Testis (tissue), 2 donors: ENCODE measurements at regions not wholly inside any gene's neighbourhood (a gene's known extent, or its start where the extent isn't known, plus 50 kb on each side); places are given as distances from the start of the nearest gene placed in this dataset.

ENCODE experiments used
- DNase-seq: peaks from one replicate; pipeline ENCODE4 v3.0.0-alpha.2; 2019
- H3K27ac ChIP-seq, 2 donors: fragments of 200-600 bp; sonication (generic); one replicate each; pipeline ENCODE4 v1.5.1; 2019
- H3K27me3 ChIP-seq: fragments of 200-600 bp; sonication (generic); one replicate; pipeline ENCODE4 v1.5.1; 2019
- H3K36me3 ChIP-seq: fragments of 200-600 bp; sonication (generic); one replicate; pipeline ENCODE4 v1.5.1; 2017; ENCODE audit warnings: low read depth; ENCODE audit errors: missing control alignments
- H3K4me1 ChIP-seq: fragments of 200-600 bp; sonication (generic); one replicate; pipeline ENCODE4 v1.5.1; 2019
- H3K4me3 ChIP-seq, 2 donors: fragments of 200-600 bp; sonication (generic); one replicate each; pipeline ENCODE4 v1.5.1; 2017 to 2019
- H3K9me3 ChIP-seq: fragments of 200-600 bp; sonication (generic); one replicate; pipeline ENCODE4 v1.5.1; 2017
- CTCF ChIP-seq, 3 experiments: fragments of 450-650 bp in 2 of 3; fragments of 200-600 bp in 1 of 3; sonication (generic) in 1 of 3; IDR thresholded peaks; one replicate each; pipeline ENCODE4 v1.5.1; 2016 to 2019; ENCODE audit warnings: antibody characterized with exemption in 3 of 3, mild to moderate bottlenecking in 2 of 3, moderate library complexity in 1 of 3
- POLR2A ChIP-seq: fragments of 450-650 bp; IDR thresholded peaks from one replicate; pipeline ENCODE4 v1.6.1; 2017; ENCODE audit warnings: antibody characterized with exemption, mild to moderate bottlenecking, moderate library complexity
- WGBS, 2 donors: methylation state at CpG; one replicate each; pipeline ENCODE4 v1.1.5; 2018; 5-methylcytosine and 5-hydroxymethylcytosine counted together
- intact Hi-C: fragments of 100-400 bp; cut with DNase I; formaldehyde crosslinking; loops from one replicate; pipeline ENCODE4 v1.15.1; 2023; ENCODE audit warnings: low total_unique reads

- TF ChIP-seq POLR2A (no peak), CTCF (IDR thresholded peaks at IDR 0.05) (no peak)
- no peak overlapping the region for H3K27ac ChIP-seq
- H3K4me1 ChIP-seq = no peaks in the 10 kb centered on the region
- no peaks in the 10 kb centered on the region for H3K36me3 ChIP-seq
- no peak overlapping the region for H3K4me3 ChIP-seq
- no peaks in the 10 kb centered on the region for H3K27me3 ChIP-seq
- DNase-seq = no peak
- H3K9me3 ChIP-seq = no peaks in the 10 kb centered on the region
- WGBS, 2 donors = 83 to 98% methylated on average over 3 of the region's 3 CpGs
- intact Hi-C loops = no loop called here
These were observed 127.2 kb downstream of the CDC5L start for GRCh38 chr6:44514576-44515193.

DNA sequence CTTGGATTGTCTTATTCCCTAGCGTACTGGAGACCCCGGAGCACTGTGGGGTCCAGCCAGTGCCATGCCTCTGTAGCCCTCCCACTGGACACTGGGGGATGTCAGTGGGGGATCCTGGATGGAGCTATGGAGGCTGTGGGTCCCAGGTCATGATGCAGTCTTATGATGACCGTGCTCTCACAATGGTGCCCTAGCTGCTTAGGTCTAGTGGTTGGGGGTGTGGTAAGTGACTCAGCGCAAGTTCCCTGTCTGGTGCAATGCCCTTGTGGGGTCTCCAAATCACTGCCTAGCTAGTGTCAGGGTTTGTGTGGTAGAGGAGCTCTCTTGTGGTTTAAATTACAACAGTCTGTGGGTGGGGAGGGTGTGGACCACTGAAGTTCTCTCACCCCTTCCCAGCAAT, 135.4 kb downstream of the CDC5L start:
- intact Hi-C loops = no loop called here
- TF ChIP-seq CTCF (IDR thresholded peaks at IDR 0.05) (no peak), POLR2A (no peak)
- H3K9me3 ChIP-seq = no peaks in the 10 kb centered on the region
- H3K4me1 ChIP-seq = no peaks in the 10 kb centered on the region
- no peak overlapping the region for H3K4me3 ChIP-seq
- no peak for DNase-seq
- H3K27me3 ChIP-seq = no peaks in the 10 kb centered on the region
- H3K27ac ChIP-seq = no peak overlapping the region
- 86 to 95% methylated on average over 4 of the region's 4 CpGs for WGBS, 2 donors
- H3K36me3 ChIP-seq = no peaks in the 10 kb centered on the region

DNA sequence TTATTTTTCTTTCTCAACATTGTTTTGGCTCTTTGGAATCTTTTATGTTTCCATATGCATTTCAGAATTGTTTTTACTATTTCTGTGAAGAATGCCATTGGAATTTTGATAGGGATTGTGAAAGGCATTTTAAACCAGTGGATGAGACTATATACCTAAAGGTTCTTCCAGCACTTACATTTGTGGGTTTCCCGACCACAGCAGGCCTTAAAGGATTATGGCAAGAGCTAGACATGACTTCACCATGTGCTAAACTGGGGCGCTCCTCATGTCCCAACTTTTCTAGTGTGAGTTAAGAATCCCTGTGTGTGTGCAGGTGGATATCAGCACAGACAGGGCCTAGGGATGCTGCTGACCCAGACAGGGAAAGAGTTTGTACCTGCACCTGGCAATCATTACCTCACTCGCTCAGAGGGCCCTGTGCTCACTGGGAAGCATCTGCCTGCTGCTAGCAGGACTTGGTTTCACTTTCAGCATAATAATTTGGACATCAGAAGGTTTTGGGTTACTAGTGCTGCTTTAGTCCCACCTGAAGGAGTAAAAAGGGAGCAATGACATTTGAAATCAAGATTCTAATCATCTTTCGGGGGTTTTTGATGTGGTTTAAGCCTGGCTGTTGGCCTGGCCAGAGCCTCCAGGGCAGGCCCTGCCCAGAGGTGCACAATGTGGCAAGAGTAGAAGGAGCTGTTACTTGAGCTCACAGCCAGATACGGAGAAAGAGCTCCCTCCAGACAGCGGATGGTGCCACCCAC, 137.1 kb downstream of the CDC5L start:
- WGBS, 2 donors = 93 to 98% methylated on average over 4 to 6 of the region's 6 CpGs
- no peaks in the 10 kb centered on the region for H3K27me3 ChIP-seq
- no peak for DNase-seq
- no peak for TF ChIP-seq CTCF (IDR thresholded peaks at IDR 0.05)
- no peak for TF ChIP-seq POLR2A
- no peak overlapping the region for H3K4me3 ChIP-seq
- no peak overlapping the region for H3K27ac ChIP-seq
- no peaks in the 10 kb centered on the region for H3K4me1 ChIP-seq
- H3K36me3 ChIP-seq = no peaks in the 10 kb centered on the region
- H3K9me3 ChIP-seq = no peaks in the 10 kb centered on the region
- intact Hi-C loops = no loop called here

- no peaks in the 10 kb centered on the region for H3K27me3 ChIP-seq
- intact Hi-C loops = no loop called here
- H3K4me3 ChIP-seq = no peak overlapping the region
- DNase-seq = no peak
- H3K27ac ChIP-seq = no peak overlapping the region
- peaks cover 4% of the 10 kb centered on the region for H3K4me1 ChIP-seq
- no peaks in the 10 kb centered on the region for H3K36me3 ChIP-seq
- no peaks in the 10 kb centered on the region for H3K9me3 ChIP-seq
- TF ChIP-seq POLR2A (no peak), CTCF (IDR thresholded peaks at IDR 0.05) (no peak)
- WGBS, 2 donors = 88 to 91% methylated on average over 9 of the region's 9 CpGs
These were observed 138.3 kb downstream of the CDC5L start for GRCh38 chr6:44525761-44526351.
